DMS79 (cell line): ENCODE measurements at regions not wholly inside any gene's neighbourhood (a gene's known extent, or its start where the extent isn't known, plus 50 kb on each side); places are given as distances from the start of the nearest gene placed in this dataset.
"Not testable (repeated sequence)": the region's sequence is repeated elsewhere in the genome, so short reads cannot be mapped to it uniquely, and the experiment has no call there.

Source experiments
- DNase-seq: peaks from one replicate; lab custom pipeline; 2025; lab: John Stamatoyannopoulos, UW

GRCh38 chr1:189522441-189522840 lies 955.2 kb downstream of the BRINP3 start:
- no peak for DNase-seq

DNA sequence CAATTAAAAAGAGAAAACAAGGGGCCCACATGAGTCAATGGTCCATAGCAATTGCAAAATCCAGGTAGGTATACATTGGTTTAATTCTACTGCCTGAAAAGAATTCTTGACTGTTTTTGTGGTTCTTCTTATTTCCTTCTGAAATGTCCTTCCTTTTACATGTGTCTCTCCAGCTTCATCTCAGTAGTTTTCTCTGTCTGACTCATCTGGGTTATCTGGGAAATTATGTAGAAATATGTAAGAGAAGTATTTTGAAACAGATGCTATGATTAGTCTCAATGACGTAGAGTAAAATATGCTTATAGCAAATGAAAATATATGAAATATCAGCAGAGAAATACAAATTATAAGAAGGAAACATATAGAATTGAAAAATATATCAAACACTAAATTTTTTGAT lies 953.2 kb downstream of the BRINP3 start:
- DNase-seq: no peak

DNA sequence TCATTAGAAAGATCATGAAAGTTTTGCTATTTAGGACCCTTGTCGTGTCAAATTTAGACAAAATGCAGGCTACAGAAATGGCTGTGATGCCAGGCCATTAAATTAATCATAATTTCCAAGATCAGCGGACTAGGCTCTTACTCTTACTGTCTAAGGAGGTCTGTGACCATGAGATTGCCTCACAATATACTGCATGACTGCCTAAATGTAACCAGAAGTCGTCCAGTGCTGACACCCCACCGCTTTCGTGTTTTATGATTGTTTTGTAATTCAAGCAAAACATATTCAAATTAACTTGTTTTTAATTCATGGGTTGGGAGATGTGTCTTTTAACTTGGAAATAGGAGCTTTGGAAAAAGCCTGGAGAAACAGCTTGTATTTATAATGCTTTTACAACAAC lies 947.5 kb downstream of the BRINP3 start:
- no peak for DNase-seq

GRCh38 chr1:189538271-189538670 lies 939.4 kb downstream of the BRINP3 start:
- DNase-seq: no peak

- DNase-seq: no peak
Observed at GRCh38 chr1:189550498-189550897, 927.2 kb downstream of the BRINP3 start.

DNA sequence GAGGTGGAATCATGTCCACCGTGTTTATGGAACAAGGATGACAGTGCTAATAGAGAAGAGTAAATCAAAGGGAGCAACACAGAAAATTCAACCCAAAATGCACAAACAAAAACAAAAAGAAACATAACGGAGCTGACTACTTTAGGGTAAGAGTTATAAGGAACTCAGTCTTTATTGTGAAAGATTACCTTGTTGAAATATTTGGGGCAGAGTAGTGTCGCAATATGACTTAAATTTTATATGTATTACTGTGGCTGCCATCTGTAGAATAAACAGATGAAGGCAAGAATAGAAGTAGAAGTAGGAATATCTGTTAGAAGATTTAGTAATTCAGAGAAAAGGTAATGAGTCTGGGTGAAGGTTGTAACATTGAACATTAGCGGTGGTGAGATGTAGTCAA lies 913.9 kb downstream of the BRINP3 start:
- DNase-seq: no peak

- DNase-seq: no peak
Observed at GRCh38 chr1:189567890-189568289, 909.8 kb downstream of the BRINP3 start.

DNA sequence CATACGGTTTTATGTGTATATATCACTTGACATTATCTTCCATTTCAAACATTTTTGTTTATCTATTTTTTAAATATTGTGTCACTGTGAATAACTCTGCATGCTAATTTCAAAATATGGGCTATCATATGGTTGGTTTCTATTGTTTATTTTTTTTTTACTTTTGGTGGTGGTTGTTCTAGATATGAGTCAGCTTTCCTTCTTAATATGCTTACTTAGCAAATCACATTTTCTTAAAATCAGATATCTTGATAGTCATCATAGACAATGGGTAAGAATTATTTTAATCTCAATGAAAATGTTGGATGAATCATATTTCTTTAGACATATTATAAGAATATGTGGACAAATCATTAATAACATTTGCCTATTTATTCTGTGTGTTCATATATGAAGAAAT lies 881.5 kb downstream of the BRINP3 start:
- DNase-seq: no peak

DNA sequence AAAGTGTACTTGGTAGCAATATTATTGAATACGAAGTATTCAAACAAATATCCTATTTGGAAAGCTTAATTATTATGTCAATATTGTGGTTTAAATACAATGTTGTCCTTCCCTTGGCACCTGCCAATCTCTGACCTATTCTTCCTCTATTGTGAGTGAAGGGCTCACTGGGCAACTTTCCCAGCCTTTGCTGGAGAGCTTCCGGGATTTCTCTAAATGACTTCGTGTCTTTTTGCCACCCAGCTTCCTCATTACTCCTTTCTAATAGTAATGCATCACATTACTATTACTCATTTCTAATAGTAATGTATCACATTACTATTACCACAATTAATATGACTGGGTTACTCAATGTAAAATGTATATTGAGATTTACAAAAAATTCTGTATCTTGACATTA lies 880.6 kb downstream of the BRINP3 start:
- DNase-seq: no peak

GRCh38 chr1:189605226-189605625 lies 872.4 kb downstream of the BRINP3 start:
- DNase-seq: no peak

- DNase-seq: no peak
Observed at GRCh38 chr1:189606047-189606446, 871.6 kb downstream of the BRINP3 start.

DNA sequence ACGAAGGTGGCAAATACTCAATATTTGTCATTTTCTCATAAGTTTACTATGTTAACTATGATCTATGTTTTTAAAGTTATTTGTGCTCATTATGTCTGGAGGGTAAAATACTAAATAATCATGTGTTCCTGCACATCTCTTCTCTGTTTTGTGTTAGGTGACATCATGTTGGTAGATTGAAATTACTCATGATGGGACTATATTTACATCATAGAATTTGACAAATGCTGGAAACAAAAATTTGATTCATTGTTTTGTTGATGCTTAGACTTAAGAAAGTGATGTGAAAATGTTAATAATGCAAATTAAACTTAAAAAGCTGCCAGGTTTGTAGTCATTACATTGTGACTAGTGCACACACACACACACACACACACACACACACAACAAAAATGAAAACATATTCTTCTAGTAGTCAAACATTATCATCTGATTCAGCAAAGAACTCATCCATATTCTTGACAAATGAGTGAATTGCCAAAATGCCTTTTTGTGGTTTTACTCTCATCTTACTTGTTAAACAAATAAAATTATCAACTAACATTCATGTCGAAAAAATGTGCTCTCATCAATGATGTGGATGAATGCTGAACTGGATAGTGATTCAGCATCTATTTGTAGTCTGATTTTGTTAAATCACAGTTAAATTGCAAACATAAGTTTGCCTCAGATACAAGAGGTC lies 870.7 kb downstream of the BRINP3 start:
- DNase-seq: no peak

DNA sequence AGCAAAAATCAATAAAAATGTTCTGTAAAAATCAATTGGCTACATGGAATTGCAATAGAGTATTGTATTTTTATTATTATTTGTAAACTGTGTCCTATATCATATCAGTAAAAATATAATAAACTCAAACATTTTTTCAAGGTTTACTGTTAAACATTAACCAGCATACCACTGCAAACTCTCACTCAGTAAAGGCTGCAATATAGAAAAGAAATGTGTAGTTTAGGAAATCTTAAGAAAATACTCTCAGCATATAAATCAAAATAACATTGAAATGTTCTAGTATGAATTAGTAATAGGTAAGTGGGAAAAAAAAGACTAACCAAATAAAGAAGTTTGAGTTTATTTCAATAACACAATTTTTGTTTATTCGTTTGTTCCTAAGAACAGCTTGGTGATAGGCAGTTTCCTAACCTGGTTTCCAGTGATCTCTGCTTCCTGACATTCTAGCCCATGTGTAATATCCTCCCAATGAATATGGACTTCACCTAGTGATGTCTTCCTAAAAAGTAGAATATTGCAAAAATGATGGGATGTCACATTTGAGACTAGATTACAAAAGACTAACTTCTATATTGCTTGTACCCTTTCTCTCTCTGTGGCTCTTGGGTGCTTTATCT lies 870.1 kb downstream of the BRINP3 start:
- DNase-seq: no peak

GRCh38 chr1:189609167-189609566 lies 868.5 kb downstream of the BRINP3 start:
- no peak for DNase-seq

- DNase-seq: no peak
Observed at GRCh38 chr1:189616893-189617292, 860.8 kb downstream of the BRINP3 start.

DNA sequence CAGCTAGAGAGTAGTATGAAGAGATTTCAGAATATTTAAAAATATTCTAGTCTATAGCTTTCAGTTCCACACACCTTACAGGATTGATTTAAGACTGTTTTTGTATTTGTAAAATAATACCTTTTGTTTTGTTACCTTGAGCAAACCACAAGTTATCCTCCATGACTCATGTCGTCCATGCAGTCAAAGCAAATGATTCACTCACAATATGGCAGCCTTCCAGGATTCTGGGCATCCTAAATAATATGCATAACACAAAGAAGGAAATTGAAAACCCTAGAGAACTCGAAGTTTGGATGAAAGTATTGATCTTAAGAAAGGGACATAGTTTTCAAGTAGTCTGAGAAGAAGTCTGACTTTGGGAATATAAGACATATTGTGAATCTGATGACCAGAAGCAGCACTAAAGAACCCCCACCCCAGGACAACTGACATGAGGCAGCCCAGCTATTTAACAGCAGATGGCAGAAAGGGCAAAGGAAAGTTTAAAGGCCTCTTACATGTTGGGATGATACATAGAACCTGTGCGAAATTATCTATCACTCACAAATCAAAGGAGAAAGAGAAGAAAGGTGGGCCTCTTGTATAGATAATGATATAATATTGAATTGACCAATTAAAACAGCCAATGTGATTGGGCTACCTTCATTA lies 857.9 kb downstream of the BRINP3 start:
- no peak for DNase-seq

GRCh38 chr1:189620471-189620870 lies 857.2 kb downstream of the BRINP3 start:
- DNase-seq: no peak

DNA sequence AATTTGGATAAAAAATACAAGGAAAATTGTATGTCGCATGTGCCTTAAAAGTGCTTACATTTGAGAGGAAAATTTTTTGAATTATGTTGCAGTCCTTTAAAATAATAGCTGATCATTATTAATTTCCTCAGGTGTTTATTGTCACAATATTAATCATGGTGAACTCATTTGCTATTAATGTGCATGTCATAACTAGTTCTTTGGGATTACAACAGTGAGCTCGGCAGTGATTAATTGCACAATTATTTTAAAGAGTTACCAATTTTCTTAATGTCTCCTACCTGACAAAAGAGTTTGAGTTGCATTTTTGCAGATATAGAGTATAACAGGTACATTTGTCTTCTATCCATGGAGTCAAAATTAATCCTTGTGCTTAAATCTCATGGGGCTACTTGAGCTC lies 854.3 kb downstream of the BRINP3 start:
- no peak for DNase-seq

GRCh38 chr1:189627427-189627826 lies 850.2 kb downstream of the BRINP3 start:
- DNase-seq: no peak

GRCh38 chr1:189628857-189629256 lies 848.8 kb downstream of the BRINP3 start:
- no peak for DNase-seq

GRCh38 chr1:189633658-189634057 lies 844.0 kb downstream of the BRINP3 start:
- no peak for DNase-seq

GRCh38 chr1:189637041-189637440 lies 840.6 kb downstream of the BRINP3 start:
- DNase-seq: no peak

GRCh38 chr1:189644156-189644555 lies 833.5 kb downstream of the BRINP3 start:
- DNase-seq: not testable (repeated sequence)

- DNase-seq: no peak
Observed at GRCh38 chr1:189644970-189645369, 832.7 kb downstream of the BRINP3 start.
